GM20000 (cell line): ENCODE measurements at regions not wholly inside any gene's neighbourhood (a gene's known extent, or its start where the extent isn't known, plus 50 kb on each side); places are given as distances from the start of the nearest gene placed in this dataset.

Source experiments
- DNase-seq: peaks from one replicate; pipeline ENCODE4 v3.0.0; 2012; ENCODE audit warnings: low spot score
- CTCF ChIP-seq: IDR thresholded peaks from 2 replicates; pipeline ENCODE4 v1.5.1; 2012; ENCODE audit warnings: mild to moderate bottlenecking, control low read depth; ENCODE audit errors: extremely low read depth, missing control alignments

- TF ChIP-seq CTCF: no peak
- no peak for DNase-seq
Measured at GRCh38 chr16:64782484-64782883, 339.4 kb downstream of the CDH11 start.

- TF ChIP-seq CTCF: no peak
Measured at GRCh38 chr16:64780445-64780844, 341.4 kb downstream of the CDH11 start.

GRCh38 chr16:64778777-64779176 is 343.1 kb downstream of the CDH11 start:
- no peak for TF ChIP-seq CTCF
- DNase-seq: no peak

More at GRCh38 chr16:64780445-64780844, 341.4 kb downstream of the CDH11 start:
- DNase-seq: no peak

GRCh38 chr16:64773638-64774037 is 348.2 kb downstream of the CDH11 start:
- no peak for TF ChIP-seq CTCF
- no peak for DNase-seq

- no peak for TF ChIP-seq CTCF
- DNase-seq: no peak
Measured at GRCh38 chr16:64773184-64773583, 348.7 kb downstream of the CDH11 start.

- TF ChIP-seq CTCF: no peak
- DNase-seq: no peak
Measured at GRCh38 chr16:64771273-64771672, 350.6 kb downstream of the CDH11 start.

- no peak for DNase-seq
- no peak for TF ChIP-seq CTCF
Measured at GRCh38 chr16:64762211-64762610, 359.7 kb downstream of the CDH11 start.
